SK-N-SH treated with all-trans-retinoic acid at 6 μM for 48 hours (cell line): ENCODE measurements at regions not wholly inside any gene's neighbourhood (a gene's known extent, or its start where the extent isn't known, plus 50 kb on each side); places are given as distances from the start of the nearest gene placed in this dataset.

Experiments used
- ATAC-seq: fragments of 200-7000 bp; cut with Tn5 transposase; 3 replicates; pipeline ENCODE4 v1.9.1; 2020; ENCODE audit warnings: mild to moderate bottlenecking, moderate library complexity
- ARNTL ChIP-seq: fragments of 450-650 bp; formaldehyde crosslinking; IDR thresholded peaks from 2 replicates; pipeline ENCODE4 v1.5.0; 2020; ENCODE audit warnings: low read depth, mild to moderate bottlenecking, moderate library complexity, borderline replicate concordance
- BACH2 ChIP-seq: fragments of 250-450 bp; sonication (Bioruptor Pico); IDR thresholded peaks from 2 replicates; pipeline ENCODE4 v1.9.0; 2021; ENCODE audit warnings: mild to moderate bottlenecking, borderline replicate concordance
- CREB5 ChIP-seq: fragments of 250-450 bp; sonication (Bioruptor Pico); IDR thresholded peaks from 2 replicates; pipeline ENCODE4 v1.5.1; 2020; ENCODE audit warnings: low read depth, mild to moderate bottlenecking, moderate library complexity
- CSDC2 ChIP-seq: fragments of 250-450 bp; sonication (Bioruptor Pico); IDR thresholded peaks from 2 replicates; pipeline ENCODE4 v1.5.0; 2020; ENCODE audit warnings: mild to moderate bottlenecking, moderate library complexity
- CSRNP3 ChIP-seq: fragments of 250-450 bp; sonication (Bioruptor Pico); IDR thresholded peaks from 2 replicates; pipeline ENCODE4 v1.5.1; 2021; ENCODE audit warnings: mild to moderate bottlenecking, moderate library complexity
- ESRRG ChIP-seq: fragments of 250-450 bp; sonication (Bioruptor Pico); IDR thresholded peaks from 2 replicates; pipeline ENCODE4 v1.6.1; 2021; ENCODE audit warnings: mild to moderate bottlenecking
- GLIS3 ChIP-seq: fragments of 250-450 bp; sonication (Bioruptor Pico); IDR thresholded peaks from 2 replicates; pipeline ENCODE4 v1.5.0; 2020; ENCODE audit warnings: mild to moderate bottlenecking, moderate library complexity
- ISL1 ChIP-seq: fragments of 250-450 bp; sonication (Bioruptor Pico); IDR thresholded peaks from 2 replicates; pipeline ENCODE4 v2.1.2; 2022; ENCODE audit warnings: mild to moderate bottlenecking, moderate library complexity
- OSR1 ChIP-seq: fragments of 250-450 bp; sonication (Bioruptor Pico); IDR thresholded peaks from 2 replicates; pipeline ENCODE4 v1.8.0; 2022; ENCODE audit warnings: moderate library complexity, mild to moderate bottlenecking, inconsistent platforms
- POU6F1 ChIP-seq: fragments of 250-450 bp; sonication (Bioruptor Pico); IDR thresholded peaks from 2 replicates; pipeline ENCODE4 v1.8.0; 2021; ENCODE audit warnings: low read depth, mild to moderate bottlenecking, moderate library complexity, borderline replicate concordance
- PPARA ChIP-seq: fragments of 250-450 bp; sonication (Bioruptor Pico); IDR thresholded peaks from 2 replicates; pipeline ENCODE4 v1.5.0; 2020; ENCODE audit warnings: mild to moderate bottlenecking, borderline replicate concordance
- RARB ChIP-seq: fragments of 250-450 bp; sonication (Bioruptor Pico); IDR thresholded peaks from 2 replicates; pipeline ENCODE4 v1.8.0; 2021; ENCODE audit warnings: mild to moderate bottlenecking, moderate library complexity
- SNAI2 ChIP-seq: fragments of 250-450 bp; sonication (Bioruptor Pico); IDR thresholded peaks from 2 replicates; pipeline ENCODE4 v1.5.0; 2020; ENCODE audit warnings: mild to moderate bottlenecking, moderate library complexity
- TCF4 ChIP-seq: fragments of 250-450 bp; sonication (Bioruptor Pico); IDR thresholded peaks from 2 replicates; pipeline ENCODE4 v1.8.0; 2021; ENCODE audit warnings: mild to moderate bottlenecking, moderate library complexity, borderline replicate concordance
- TOX ChIP-seq: fragments of 250-450 bp; sonication (Bioruptor Pico); IDR thresholded peaks from 2 replicates; pipeline ENCODE4 v1.8.0; 2021; ENCODE audit warnings: mild to moderate bottlenecking, moderate library complexity, borderline replicate concordance
- TSHZ2 ChIP-seq: fragments of 250-450 bp; sonication (Bioruptor Pico); IDR thresholded peaks from 2 replicates; pipeline ENCODE4 v1.5.0; 2020; ENCODE audit warnings: mild to moderate bottlenecking, moderate library complexity
- ZC3H10 ChIP-seq: fragments of 250-450 bp; sonication (Bioruptor Pico); IDR thresholded peaks from 2 replicates; pipeline ENCODE4 v1.5.1; 2021; ENCODE audit warnings: mild to moderate bottlenecking, moderate library complexity
- ZNF565 ChIP-seq: fragments of 450-650 bp; formaldehyde crosslinking; conservative IDR thresholded peaks from 2 replicates; pipeline ENCODE4 v1.5.0; 2020; ENCODE audit warnings: low read depth, mild to moderate bottlenecking, moderate library complexity
- ZNF70 ChIP-seq: fragments of 450-650 bp; formaldehyde crosslinking; IDR thresholded peaks from 2 replicates; pipeline ENCODE4 v1.5.0; 2020; ENCODE audit warnings: mild to moderate bottlenecking, moderate library complexity
- ZNF8 ChIP-seq: fragments of 450-650 bp; formaldehyde crosslinking; IDR thresholded peaks from 2 replicates; pipeline ENCODE4 v1.5.0; 2020; ENCODE audit warnings: mild to moderate bottlenecking, moderate library complexity

GRCh38 chr12:43158126-43158525, 393.9 kb downstream of the ADAMTS20 start (continued):
- no peak for TF ChIP-seq TSHZ2 (CRISPR knock-in tag)
- TF ChIP-seq ZNF8 (CRISPR knock-in tag), result no peak
- no peak for TF ChIP-seq CSRNP3 (CRISPR knock-in tag)

GRCh38 chr12:43155376-43155775, 396.6 kb downstream of the ADAMTS20 start:
- TF ChIP-seq ESRRG (CRISPR knock-in tag), result no peak
- no peak for TF ChIP-seq SNAI2 (CRISPR knock-in tag)
- no peak for TF ChIP-seq POU6F1 (CRISPR knock-in tag)
- no peak for TF ChIP-seq OSR1 (CRISPR knock-in tag)
- no peak for TF ChIP-seq CREB5
- TF ChIP-seq ZNF8 (CRISPR knock-in tag), result no peak
- TF ChIP-seq ZNF70 (CRISPR knock-in tag), result no peak
- no peak for TF ChIP-seq ISL1 (CRISPR knock-in tag)
- TF ChIP-seq CSDC2 (CRISPR knock-in tag), result no peak
- TF ChIP-seq ZNF565 (CRISPR knock-in tag), result no peak
- no peak for TF ChIP-seq TCF4 (CRISPR knock-in tag)
- no peak for TF ChIP-seq ZC3H10 (CRISPR knock-in tag)
- no peak for TF ChIP-seq PPARA (CRISPR knock-in tag)
- TF ChIP-seq BACH2 (CRISPR knock-in tag), result no peak
- TF ChIP-seq CSRNP3 (CRISPR knock-in tag), result no peak
- no peak for TF ChIP-seq ARNTL (CRISPR knock-in tag)
- TF ChIP-seq RARB, result no peak
- no peak for TF ChIP-seq GLIS3 (CRISPR knock-in tag)
- TF ChIP-seq TSHZ2 (CRISPR knock-in tag), result no peak
- TF ChIP-seq TOX (CRISPR knock-in tag), result no peak
- no peak for ATAC-seq
